OCI-LY1 (cell line): ENCODE measurements at regions not wholly inside any gene's neighbourhood (a gene's known extent, or its start where the extent isn't known, plus 50 kb on each side); places are given as distances from the start of the nearest gene placed in this dataset.

Experiments used
- H2AFZ ChIP-seq: fragments of 200-600 bp; sonication (generic), shearing (Covaris generic); 2 replicates; pipeline ENCODE4 v1.6.0; 2014; ENCODE audit warnings: antibody characterized with exemption, mild to moderate bottlenecking, low read length
- H3F3A ChIP-seq: fragments of 200-600 bp; sonication (generic), shearing (Covaris generic); 2 replicates; pipeline ENCODE4 v1.6.0; 2014; ENCODE audit warnings: mild to moderate bottlenecking, antibody characterized with exemption, low read length, moderate library complexity; ENCODE audit not compliant: insufficient read depth
- H3K27ac ChIP-seq: fragments of 200-600 bp; sonication (generic); 2 replicates; pipeline ENCODE4 v1.5.1; 2014; ENCODE audit warnings: low read length, mixed run types, mild to moderate bottlenecking, low read depth; ENCODE audit not compliant: poor library complexity, severe bottlenecking
- H3K27me3 ChIP-seq: fragments of 200-600 bp; sonication (generic); 2 replicates; pipeline ENCODE4 v1.6.0; 2014; ENCODE audit warnings: antibody characterized with exemption, mild to moderate bottlenecking, low read length, moderate library complexity; ENCODE audit not compliant: insufficient read depth
- H3K36me3 ChIP-seq: fragments of 200-600 bp; sonication (generic); 2 replicates; pipeline ENCODE4 v1.6.1; 2014; ENCODE audit warnings: mild to moderate bottlenecking, antibody characterized with exemption, low read length, moderate library complexity, mixed read lengths; ENCODE audit not compliant: insufficient read depth
- H3K4me1 ChIP-seq: fragments of 200-600 bp; sonication (generic); 2 replicates; pipeline ENCODE4 v1.5.1; 2014; ENCODE audit warnings: mild to moderate bottlenecking, low read length, moderate library complexity; ENCODE audit not compliant: insufficient read depth, severe bottlenecking
- H3K4me2 ChIP-seq: fragments of 200-600 bp; sonication (generic), shearing (Covaris generic); 2 replicates; pipeline ENCODE4 v1.6.1; 2014; ENCODE audit warnings: low read length
- H3K4me3 ChIP-seq: fragments of 200-600 bp; sonication (generic); 2 replicates; pipeline ENCODE4 v1.5.1; 2014; ENCODE audit warnings: low read length, low read depth, mild to moderate bottlenecking, mixed read lengths; ENCODE audit not compliant: poor library complexity, severe bottlenecking
- H3K79me2 ChIP-seq: fragments of 200-600 bp; shearing (Covaris generic); 2 replicates; pipeline ENCODE4 v1.6.1; 2016; ENCODE audit warnings: mixed run types, low read length, mixed read lengths; ENCODE audit not compliant: insufficient read depth
- H3K9ac ChIP-seq: fragments of 200-600 bp; sonication (generic), shearing (Covaris generic); 2 replicates; pipeline ENCODE4 v1.6.1; 2014; ENCODE audit warnings: mild to moderate bottlenecking, low read length, mixed read lengths
- H3K9me2 ChIP-seq: fragments of 200-600 bp; sonication (generic), shearing (Covaris generic); 2 replicates; pipeline ENCODE4 v1.6.1; 2014; ENCODE audit warnings: low read depth, mild to moderate bottlenecking, low read length, mixed read lengths
- H3K9me3 ChIP-seq: fragments of 200-600 bp; shearing (Covaris generic); 2 replicates; pipeline ENCODE4 v1.6.1; 2014; ENCODE audit warnings: low read length, mixed read lengths
- H4K20me1 ChIP-seq: fragments of 200-600 bp; sonication (generic), shearing (Covaris generic); 2 replicates; pipeline ENCODE4 v1.6.0; 2016; ENCODE audit warnings: mild to moderate bottlenecking, low read length; ENCODE audit not compliant: insufficient read depth
- CTCF ChIP-seq: fragments of 200-600 bp; sonication (generic), shearing (Covaris generic); IDR thresholded peaks from 2 replicates; pipeline ENCODE4 v1.5.1; 2017; ENCODE audit warnings: mild to moderate bottlenecking, antibody characterized with exemption, low read length, moderate library complexity, mixed read lengths
- EZH2 ChIP-seq: fragments of 200-600 bp; sonication (generic), shearing (Covaris generic); IDR thresholded peaks from 2 replicates; pipeline ENCODE4 v1.8.0; 2017; ENCODE audit warnings: borderline replicate concordance, mixed run types, mild to moderate bottlenecking, antibody characterized with exemption, low read length, moderate library complexity, mixed read lengths

- H3K9me3 ChIP-seq, result 0 out of 2 replicates have a peak, but pooled peaks cover 3% of the 10 kb centered on the region
- no peak for TF ChIP-seq CTCF
- TF ChIP-seq EZH2, result no peak
- H3K36me3 ChIP-seq, result no peaks in the 10 kb centered on the region; the same call in 1 of the 2 replicates
- H4K20me1 ChIP-seq, result no peaks in the 10 kb centered on the region
- no peaks in the 10 kb centered on the region for H3K9me2 ChIP-seq
- no peak overlapping the region for H3K27ac ChIP-seq
- H3F3A ChIP-seq, result no peaks in the 10 kb centered on the region
- H3K27me3 ChIP-seq, result no peaks in the 10 kb centered on the region
- no peak overlapping the region for H3K9ac ChIP-seq
- H3K79me2 ChIP-seq, result no peaks in the 10 kb centered on the region
- no peaks in the 10 kb centered on the region for H3K4me1 ChIP-seq
- H2AFZ ChIP-seq, result no peak overlapping the region
- H3K4me3 ChIP-seq, result no peak overlapping the region
- no peak overlapping the region for H3K4me2 ChIP-seq
Measured at GRCh38 chr2:8195784-8196183, 486.1 kb upstream of the ID2 start.

DNA sequence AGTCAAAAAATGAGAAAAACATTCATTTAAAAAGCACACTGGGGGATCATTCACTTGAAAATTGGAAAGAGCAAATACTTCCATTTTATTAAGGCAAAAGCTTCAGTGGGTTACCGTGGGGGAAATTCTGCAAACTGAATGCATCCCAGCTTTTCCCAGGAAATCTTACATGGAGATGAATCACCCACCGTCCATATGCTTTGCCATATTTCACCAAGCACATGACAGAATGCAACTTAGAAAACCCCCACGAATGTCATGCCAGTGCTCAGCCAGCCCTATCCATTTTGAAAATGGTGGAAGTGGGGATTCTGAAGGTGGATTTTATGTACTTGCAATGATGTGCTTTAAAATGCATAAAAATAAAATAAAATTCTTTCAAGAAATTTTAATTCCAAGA is 485.5 kb upstream of the ID2 start:
- no peak overlapping the region for H3K4me2 ChIP-seq
- no peak overlapping the region for H2AFZ ChIP-seq
- no peaks in the 10 kb centered on the region for H3K79me2 ChIP-seq
- H3K9ac ChIP-seq, result no peak overlapping the region
- no peak overlapping the region for H3K27ac ChIP-seq
- no peaks in the 10 kb centered on the region for H3K27me3 ChIP-seq
- H3K9me3 ChIP-seq, result 0 out of 2 replicates have a peak, but pooled peaks cover 3% of the 10 kb centered on the region
- no peak for TF ChIP-seq EZH2
- no peak for TF ChIP-seq CTCF
- H3K4me3 ChIP-seq, result no peak overlapping the region
- no peaks in the 10 kb centered on the region for H3K4me1 ChIP-seq
- no peaks in the 10 kb centered on the region for H3F3A ChIP-seq
- H4K20me1 ChIP-seq, result no peaks in the 10 kb centered on the region
- no peaks in the 10 kb centered on the region; the same call in 1 of the 2 replicates for H3K36me3 ChIP-seq
- no peaks in the 10 kb centered on the region for H3K9me2 ChIP-seq

DNA sequence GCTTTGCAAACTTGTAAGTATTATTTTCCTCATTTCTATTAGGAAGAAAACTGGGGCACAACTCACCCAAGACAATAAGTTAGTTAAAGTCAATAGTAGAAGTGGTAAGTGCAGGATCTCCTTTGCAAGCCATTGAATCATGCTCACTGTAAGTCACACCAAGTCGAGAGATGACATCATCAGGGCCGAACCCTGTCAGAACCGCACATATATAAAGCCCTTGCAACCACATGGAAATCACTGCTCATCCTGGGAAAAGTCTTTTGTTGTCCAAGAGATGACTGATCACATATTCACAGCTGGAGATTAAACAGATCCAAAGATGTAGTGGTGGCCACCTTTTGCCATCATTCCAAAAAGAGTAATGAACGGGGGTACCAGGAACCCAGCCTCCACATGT is 484.8 kb upstream of the ID2 start:
- Histone ChIP-seq H3K27ac (no peak overlapping the region), H3K9ac (no peak overlapping the region), H3F3A (no peaks in the 10 kb centered on the region), H3K36me3 (no peaks in the 10 kb centered on the region; the same call in 1 of the 2 replicates), H4K20me1 (no peaks in the 10 kb centered on the region), H3K9me2 (no peaks in the 10 kb centered on the region), H3K79me2 (no peaks in the 10 kb centered on the region), H3K4me1 (peaks cover 6% of the 10 kb centered on the region), H3K9me3 (0 out of 2 replicates have a peak, but pooled peaks cover 3% of the 10 kb centered on the region), H2AFZ (no peak overlapping the region), H3K27me3 (no peaks in the 10 kb centered on the region), H3K4me2 (no peak overlapping the region), H3K4me3 (no peak overlapping the region)
- TF ChIP-seq CTCF (no peak), EZH2 (no peak)
